Upper lobe of left lung (tissue), 4 donors: ENCODE measurements at regions not wholly inside any gene's neighbourhood (a gene's known extent, or its start where the extent isn't known, plus 50 kb on each side); places are given as distances from the start of the nearest gene placed in this dataset.

Experiments used
- POLR2A ChIP-seq, 4 donors: fragments of 450-650 bp; IDR thresholded peaks; one replicate each; pipeline ENCODE4 v1.5.1; 2016 to 2017; ENCODE audit warnings: antibody characterized with exemption in 4 of 4, mild to moderate bottlenecking in 2 of 4
- POLR2AphosphoS5 ChIP-seq, 2 donors: sonication (generic); formaldehyde crosslinking; IDR thresholded peaks; one replicate each; pipeline ENCODE4 v1.5.1; 2017; ENCODE audit warnings: antibody characterized with exemption in 2 of 2
- TF ChIP-seq, protein P1 (sequence below), 6 experiments: fragments of 450-650 bp in 4 of 6; fragments of 200-600 bp in 2 of 6; sonication (generic) in 2 of 6; IDR thresholded peaks; one replicate each; pipeline ENCODE4 v1.5.1; 2016 to 2019; ENCODE audit warnings: antibody characterized with exemption in 6 of 6

DNA sequence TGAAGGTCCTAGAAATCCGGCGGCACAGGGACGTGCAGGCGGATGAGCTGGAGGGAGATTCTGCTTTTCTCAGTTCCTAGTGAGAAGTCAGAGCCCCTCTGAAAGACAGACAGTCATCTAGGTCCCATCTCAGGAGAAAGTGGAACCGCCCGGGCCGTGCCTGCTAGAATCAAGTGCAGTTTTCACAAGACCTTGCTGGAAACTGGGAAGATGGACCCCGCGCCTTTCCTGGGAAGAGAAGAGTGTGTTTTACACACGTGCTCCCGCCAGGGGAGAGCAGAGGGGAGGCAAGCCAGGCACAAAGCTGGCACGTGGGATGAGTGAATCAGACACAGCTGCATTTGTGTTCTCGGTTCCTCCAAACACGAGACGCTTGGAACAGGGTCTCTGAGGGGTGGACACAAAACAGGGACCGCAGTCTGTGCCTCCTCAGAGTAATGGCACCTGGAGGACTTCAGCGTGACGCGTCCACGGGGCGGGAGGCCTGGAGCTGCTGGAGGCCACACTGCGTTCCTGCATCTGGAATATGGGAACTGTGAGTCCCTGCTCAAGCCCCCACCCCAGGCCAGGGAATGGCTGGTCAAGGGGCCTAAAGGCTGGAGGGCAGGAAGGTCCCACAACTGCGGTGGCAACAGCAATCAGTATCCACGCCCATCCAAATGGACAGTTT lies 218.3 kb downstream of the BRD1 start:
- TF ChIP-seq, protein P1, sequence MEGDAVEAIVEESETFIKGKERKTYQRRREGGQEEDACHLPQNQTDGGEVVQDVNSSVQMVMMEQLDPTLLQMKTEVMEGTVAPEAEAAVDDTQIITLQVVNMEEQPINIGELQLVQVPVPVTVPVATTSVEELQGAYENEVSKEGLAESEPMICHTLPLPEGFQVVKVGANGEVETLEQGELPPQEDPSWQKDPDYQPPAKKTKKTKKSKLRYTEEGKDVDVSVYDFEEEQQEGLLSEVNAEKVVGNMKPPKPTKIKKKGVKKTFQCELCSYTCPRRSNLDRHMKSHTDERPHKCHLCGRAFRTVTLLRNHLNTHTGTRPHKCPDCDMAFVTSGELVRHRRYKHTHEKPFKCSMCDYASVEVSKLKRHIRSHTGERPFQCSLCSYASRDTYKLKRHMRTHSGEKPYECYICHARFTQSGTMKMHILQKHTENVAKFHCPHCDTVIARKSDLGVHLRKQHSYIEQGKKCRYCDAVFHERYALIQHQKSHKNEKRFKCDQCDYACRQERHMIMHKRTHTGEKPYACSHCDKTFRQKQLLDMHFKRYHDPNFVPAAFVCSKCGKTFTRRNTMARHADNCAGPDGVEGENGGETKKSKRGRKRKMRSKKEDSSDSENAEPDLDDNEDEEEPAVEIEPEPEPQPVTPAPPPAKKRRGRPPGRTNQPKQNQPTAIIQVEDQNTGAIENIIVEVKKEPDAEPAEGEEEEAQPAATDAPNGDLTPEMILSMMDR (IDR thresholded peaks at IDR 0.05), result no peak
- TF ChIP-seq POLR2AphosphoS5 (IDR thresholded peaks at IDR 0.05) (no peak), POLR2A (IDR thresholded peaks at IDR 0.05) (no peak)
